Fibroblast of lung (primary cell): ENCODE measurements at regions not wholly inside any gene's neighbourhood (a gene's known extent, or its start where the extent isn't known, plus 50 kb on each side); places are given as distances from the start of the nearest gene placed in this dataset.

Experiments
- EZH2 ChIP-seq: IDR thresholded peaks from 2 replicates; pipeline ENCODE4 v1.5.1; 2012; ENCODE audit warnings: low read length, control low read depth, mild to moderate bottlenecking; ENCODE audit errors: missing control alignments
- TF ChIP-seq, protein P1 (sequence below), 2 donors: IDR thresholded peaks in 1 of 2; conservative IDR thresholded peaks in 1 of 2; 1 replicate in 1 of 2; 2 replicates in 1 of 2; pipeline ENCODE4 v1.5.1; 2011 to 2012; ENCODE audit warnings: low read length in 2 of 2, control low read depth in 1 of 2, inconsistent platforms in 1 of 2, low read depth in 1 of 2, mild to moderate bottlenecking in 1 of 2

DNA sequence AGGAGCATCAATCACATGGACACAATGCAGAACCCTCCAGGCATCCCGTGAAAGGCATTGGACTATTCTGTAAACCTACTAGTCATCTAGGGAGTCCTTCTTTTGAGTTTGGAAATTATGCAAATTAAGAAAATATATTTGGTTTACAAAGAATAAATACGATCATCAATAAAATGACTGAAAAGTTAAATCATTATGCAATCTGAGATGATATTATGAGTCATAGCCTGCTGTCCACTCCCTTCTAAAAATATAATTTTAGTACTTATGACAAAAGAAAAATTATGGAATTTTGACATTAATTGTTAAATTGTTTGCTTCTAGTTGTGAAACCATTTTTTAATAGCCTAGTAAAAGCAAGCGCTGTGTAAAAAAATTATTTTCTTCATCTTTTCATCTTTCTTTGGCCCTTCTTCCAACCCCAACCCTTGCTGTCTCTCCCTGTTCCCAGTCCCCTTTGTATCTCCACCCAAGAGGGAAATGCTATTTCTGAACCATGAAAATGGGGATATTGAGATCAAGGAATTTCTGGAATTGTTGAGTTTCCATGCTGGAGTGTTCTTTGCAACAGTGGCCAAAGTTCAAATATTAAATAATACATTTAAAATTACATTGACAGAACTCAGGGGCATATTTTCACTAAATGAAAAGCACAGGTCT lies 599.8 kb downstream of the COL12A1 start:
- TF ChIP-seq EZH2 = no peak
- TF ChIP-seq, protein P1, sequence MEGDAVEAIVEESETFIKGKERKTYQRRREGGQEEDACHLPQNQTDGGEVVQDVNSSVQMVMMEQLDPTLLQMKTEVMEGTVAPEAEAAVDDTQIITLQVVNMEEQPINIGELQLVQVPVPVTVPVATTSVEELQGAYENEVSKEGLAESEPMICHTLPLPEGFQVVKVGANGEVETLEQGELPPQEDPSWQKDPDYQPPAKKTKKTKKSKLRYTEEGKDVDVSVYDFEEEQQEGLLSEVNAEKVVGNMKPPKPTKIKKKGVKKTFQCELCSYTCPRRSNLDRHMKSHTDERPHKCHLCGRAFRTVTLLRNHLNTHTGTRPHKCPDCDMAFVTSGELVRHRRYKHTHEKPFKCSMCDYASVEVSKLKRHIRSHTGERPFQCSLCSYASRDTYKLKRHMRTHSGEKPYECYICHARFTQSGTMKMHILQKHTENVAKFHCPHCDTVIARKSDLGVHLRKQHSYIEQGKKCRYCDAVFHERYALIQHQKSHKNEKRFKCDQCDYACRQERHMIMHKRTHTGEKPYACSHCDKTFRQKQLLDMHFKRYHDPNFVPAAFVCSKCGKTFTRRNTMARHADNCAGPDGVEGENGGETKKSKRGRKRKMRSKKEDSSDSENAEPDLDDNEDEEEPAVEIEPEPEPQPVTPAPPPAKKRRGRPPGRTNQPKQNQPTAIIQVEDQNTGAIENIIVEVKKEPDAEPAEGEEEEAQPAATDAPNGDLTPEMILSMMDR (conservative IDR thresholded peaks at IDR 0.05 in 1 of 2, IDR thresholded peaks at IDR 0.05 in 1 of 2; ENCODE audit: low read depth in 1 of 2, low read length in 2 of 2) = no peak
